IMR-90 (cell line): ENCODE measurements at regions not wholly inside any gene's neighbourhood (a gene's known extent, or its start where the extent isn't known, plus 50 kb on each side); places are given as distances from the start of the nearest gene placed in this dataset.

Source experiments
- ATAC-seq: fragments of 200-7000 bp; cut with Tn5 transposase; 2 replicates; pipeline ENCODE4 v1.9.1; 2020; ENCODE audit warnings: low read depth, mild to moderate bottlenecking, moderate library complexity
- BruUV-seq: library from RNA; stranded (reverse); fragments of 400-500 nt; replicated peaks from 2 replicates; lab custom pipeline; 2021; lab: Mats Ljungman, UMichigan
- CTCF ChIA-PET: fragments of 300-600 bp; formaldehyde crosslinking; extraction: SDS; loops from one replicate; lab custom pipeline; 2021; ENCODE audit warnings: antibody characterized with exemption; lab: Yijun Ruan, JAX
- POLR2A ChIA-PET: fragments of 300-600 bp; sonication (Branson Sonifier 250); formaldehyde crosslinking; loops from one replicate; lab custom pipeline; 2022; ENCODE audit warnings: antibody characterized with exemption; ENCODE audit not compliant: unreplicated experiment; lab: Charles Lee
- DNase-seq: peaks from one replicate; pipeline ENCODE4 v3.0.0; 2013
- H2AFZ ChIP-seq: replicated peaks from 2 replicates; pipeline ENCODE3; 2013; ENCODE audit warnings: low read length, mild to moderate bottlenecking; ENCODE audit not compliant: poor library complexity
- H2AK5ac ChIP-seq: 2 replicates; pipeline ENCODE4 v1.6.1; 2013; ENCODE audit warnings: low read depth, low read length, inconsistent platforms
- H2AK9ac ChIP-seq: replicated peaks from 2 replicates; pipeline ENCODE3; 2013; ENCODE audit warnings: mild to moderate bottlenecking, low read depth, low read length, moderate library complexity; ENCODE audit not compliant: poor library complexity
- H2BK120ac ChIP-seq: 2 replicates; pipeline ENCODE4 v1.6.1; 2013; ENCODE audit warnings: low read depth, low read length, inconsistent platforms
- H2BK15ac ChIP-seq: 3 replicates; pipeline ENCODE4 v1.6.1; 2013; ENCODE audit warnings: low read depth, low read length, inconsistent platforms
- H2BK20ac ChIP-seq: 2 replicates; pipeline ENCODE4 v1.6.1; 2013; ENCODE audit warnings: low read depth, mild to moderate bottlenecking, inconsistent platforms, low read length, moderate library complexity
- H2BK5ac ChIP-seq: 2 replicates; pipeline ENCODE4 v1.6.1; 2013; ENCODE audit warnings: mild to moderate bottlenecking, low read depth, low read length, inconsistent platforms; ENCODE audit not compliant: poor library complexity, severe bottlenecking
- H3K14ac ChIP-seq: replicated peaks from 2 replicates; pipeline ENCODE4 v1.6.1; 2013; ENCODE audit warnings: low read depth, low read length, inconsistent platforms
- H3K18ac ChIP-seq: 2 replicates; pipeline ENCODE4 v1.6.1; 2013; ENCODE audit warnings: low read depth, low read length, control low read depth
- H3K23ac ChIP-seq: 2 replicates; pipeline ENCODE4 v1.6.1; 2013; ENCODE audit warnings: low read depth, low read length, inconsistent platforms
- H3K27ac ChIP-seq: 2 replicates; pipeline ENCODE4 v1.5.1; 2013; ENCODE audit warnings: mild to moderate bottlenecking, control low read depth, low read length; ENCODE audit not compliant: insufficient read depth
- H3K27me3 ChIP-seq: 2 replicates; pipeline ENCODE4 v1.6.1; 2013; ENCODE audit warnings: low read length; ENCODE audit not compliant: control insufficient read depth, insufficient read depth
- H3K36me3 ChIP-seq: 2 replicates; pipeline ENCODE4 v1.6.1; 2013; ENCODE audit warnings: low read length, mixed read lengths; ENCODE audit not compliant: control insufficient read depth, insufficient read depth
- H3K4ac ChIP-seq: 2 replicates; pipeline ENCODE4 v1.6.1; 2013; ENCODE audit warnings: low read depth, low read length, inconsistent platforms
- H3K4me1 ChIP-seq: 2 replicates; pipeline ENCODE4 v1.6.1; 2013; ENCODE audit warnings: low read length, mixed read lengths; ENCODE audit not compliant: control insufficient read depth, insufficient read depth
- H3K4me2 ChIP-seq: 2 replicates; pipeline ENCODE4 v1.6.1; 2013; ENCODE audit warnings: low read depth, mild to moderate bottlenecking, control low read depth, low read length, moderate library complexity
- H3K4me3 ChIP-seq: 2 replicates; pipeline ENCODE4 v1.5.1; 2013; ENCODE audit warnings: low read depth, mild to moderate bottlenecking, control low read depth, low read length, moderate library complexity; ENCODE audit not compliant: insufficient read depth
- H3K56ac ChIP-seq: 2 replicates; pipeline ENCODE4 v1.6.1; 2013; ENCODE audit warnings: low read length, inconsistent platforms; ENCODE audit not compliant: insufficient read depth; ENCODE audit errors: extremely low read depth
- H3K79me1 ChIP-seq, 2 experiments: 2 replicates each; pipeline ENCODE4 v1.6.1; 2013; ENCODE audit warnings: low read length in 2 of 2, inconsistent platforms in 1 of 2, low read depth in 1 of 2
- H3K9ac ChIP-seq: 2 replicates; pipeline ENCODE4 v1.6.1; 2013; ENCODE audit warnings: low read depth, low read length, control low read depth
- H3K9me1 ChIP-seq: 2 replicates; pipeline ENCODE4 v1.6.1; 2013; ENCODE audit warnings: low read length, inconsistent platforms; ENCODE audit not compliant: insufficient read depth
- H3K9me3 ChIP-seq: 2 replicates; pipeline ENCODE4 v1.6.1; 2013; ENCODE audit warnings: low read length; ENCODE audit not compliant: control insufficient read depth, insufficient read depth
- H4K20me1 ChIP-seq: 2 replicates; pipeline ENCODE4 v1.6.1; 2013; ENCODE audit warnings: low read length, inconsistent platforms; ENCODE audit not compliant: insufficient read depth
- H4K5ac ChIP-seq: 2 replicates; pipeline ENCODE4 v1.6.1; 2013; ENCODE audit warnings: mild to moderate bottlenecking, low read depth, low read length, control low read depth
- H4K8ac ChIP-seq, 2 experiments: 2 replicates each; pipeline ENCODE4 v1.6.1; 2013; ENCODE audit warnings: low read depth in 2 of 2, low read length in 2 of 2, control low read depth in 1 of 2, inconsistent platforms in 1 of 2
- H4K91ac ChIP-seq: 2 replicates; pipeline ENCODE4 v1.6.1; 2013; ENCODE audit warnings: low read depth, low read length, inconsistent platforms; ENCODE audit not compliant: insufficient read depth
- BHLHE40 ChIP-seq: fragments of 150-350 bp; IDR thresholded peaks from 2 replicates; pipeline ENCODE4 v1.6.1; 2016; ENCODE audit warnings: mild to moderate bottlenecking, low read depth, low read length
- CEBPB ChIP-seq: IDR thresholded peaks from 2 replicates; pipeline ENCODE4 v1.6.1; 2012; ENCODE audit warnings: low read depth, low read length, improper control_type of control experiment
- CHD1 ChIP-seq: IDR thresholded peaks from 2 replicates; pipeline ENCODE4 v1.6.1; 2012; ENCODE audit warnings: low read depth, low read length, improper control_type of control experiment
- CTCF ChIP-seq: conservative IDR thresholded peaks from 2 replicates; pipeline ENCODE4 v1.5.1; 2012; ENCODE audit warnings: mild to moderate bottlenecking, low read depth, low read length, improper control_type of control experiment
- ELK1 ChIP-seq: fragments of 150-350 bp; IDR thresholded peaks from 2 replicates; pipeline ENCODE4 v1.6.1; 2016; ENCODE audit warnings: low read depth, mild to moderate bottlenecking, low read length, moderate library complexity, borderline replicate concordance
- FOS ChIP-seq: fragments of 150-350 bp; IDR thresholded peaks from 2 replicates; pipeline ENCODE4 v1.6.1; 2016; ENCODE audit warnings: low read depth, low read length
- MAFK ChIP-seq: IDR thresholded peaks from 2 replicates; pipeline ENCODE4 v1.6.1; 2012; ENCODE audit warnings: low read depth, low read length, improper control_type of control experiment
- MAZ ChIP-seq: IDR thresholded peaks from 2 replicates; pipeline ENCODE4 v1.6.1; 2012; ENCODE audit warnings: low read depth, mild to moderate bottlenecking, low read length, improper control_type of control experiment, moderate library complexity, borderline replicate concordance
- MXI1 ChIP-seq: IDR thresholded peaks from 2 replicates; pipeline ENCODE4 v1.6.1; 2012; ENCODE audit warnings: low read depth, mild to moderate bottlenecking, low read length, moderate library complexity, borderline replicate concordance
- NFE2L2 ChIP-seq: fragments of 150-350 bp; IDR thresholded peaks from 2 replicates; pipeline ENCODE4 v1.6.1; 2016; ENCODE audit warnings: low read depth, mild to moderate bottlenecking, low read length
- POLR2A ChIP-seq: IDR thresholded peaks from 2 replicates; pipeline ENCODE4 v1.6.1; 2012; ENCODE audit warnings: mild to moderate bottlenecking, low read depth, low read length
- RAD21 ChIP-seq: IDR thresholded peaks from 2 replicates; pipeline ENCODE4 v1.6.1; 2012; ENCODE audit warnings: low read length, improper control_type of control experiment
- RCOR1 ChIP-seq: IDR thresholded peaks from 2 replicates; pipeline ENCODE4 v1.6.1; 2012; ENCODE audit warnings: mild to moderate bottlenecking, low read length, improper control_type of control experiment; ENCODE audit not compliant: insufficient replicate concordance
- RFX5 ChIP-seq: IDR thresholded peaks from 2 replicates; pipeline ENCODE4 v1.8.0; 2012; ENCODE audit warnings: low read depth, mild to moderate bottlenecking, low read length, moderate library complexity
- SMC3 ChIP-seq: fragments of 150-350 bp; IDR thresholded peaks from 2 replicates; pipeline ENCODE4 v1.6.1; 2016; ENCODE audit warnings: low read depth, mild to moderate bottlenecking, antibody characterized with exemption, low read length, moderate library complexity
- USF2 ChIP-seq: fragments of 150-350 bp; IDR thresholded peaks from 2 replicates; pipeline ENCODE4 v1.6.1; 2017; ENCODE audit warnings: mild to moderate bottlenecking, antibody characterized with exemption, low read length, low read depth
- WGBS, 2 experiments: methylation state at CpG; one replicate each; pipeline versions ENCODE4 v1.1.5 to v1.1.7; 2013; ENCODE audit warnings: missing lambda C conversion rate in 2 of 2; ENCODE audit not compliant: insufficient read length in 1 of 2; ENCODE audit errors: extremely low coverage in 2 of 2; 5-methylcytosine and 5-hydroxymethylcytosine counted together
- dilution Hi-C: fragments of 300-500 bp; cut with HindIII; formaldehyde crosslinking; loops from one replicate; pipeline ENCODE4 v1.14.3; 2018; ENCODE audit warnings: low sequenced_read_pairs; ENCODE audit not compliant: unreplicated experiment
- in situ Hi-C: fragments of 300-500 bp; cut with MboI; formaldehyde crosslinking; loops from 3 replicates; pipeline ENCODE4 v1.14.3; 2019; ENCODE audit warnings: low sequenced_read_pairs, inconsistent platforms, mixed read lengths
- intact Hi-C: fragments of 100-400 bp; cut with micrococcal nuclease; formaldehyde crosslinking; loops from 2 replicates; pipeline ENCODE4 v1.10.0; 2022

- no peak overlapping the region; the same call in 2 of the 3 replicates for H2BK15ac ChIP-seq
- TF ChIP-seq MAZ (no peak), MXI1 (no peak), RFX5 (no peak), BHLHE40 (no peak), POLR2A (no peak), ELK1 (no peak), SMC3 (no peak), MAFK (no peak), USF2 (no peak), CHD1 (no peak), CEBPB (no peak), RAD21 (no peak), CTCF (no peak), FOS (no peak), RCOR1 (no peak), NFE2L2 (no peak)
- WGBS, 2 experiments = no CpG with 5 or more reads among the region's 3 CpGs
- no peaks in the 10 kb centered on the region for H3K9me3 ChIP-seq
- H4K8ac ChIP-seq = peak overlapping the region in 1 of 2 experiments; percentile 45; a peak in 1 of 4 replicates
- peak overlapping the region; percentile 76; the same call in 1 of the 2 replicates for H3K56ac ChIP-seq
- H3K4me1 ChIP-seq = 0 out of 2 replicates have a peak, but pooled peaks cover 2% of the 10 kb centered on the region
- H3K14ac ChIP-seq = peak overlapping the region; percentile 66; the same call in 1 of the 2 replicates
- H4K91ac ChIP-seq = peak overlapping the region; percentile 28; the same call in 1 of the 2 replicates
- H3K9me1 ChIP-seq = no peaks in the 10 kb centered on the region
- H2AFZ ChIP-seq = no peak overlapping the region
- no TSS peak for BruUV-seq
- in situ Hi-C loops = no loop called here
- no peak overlapping the region for H2BK20ac ChIP-seq
- dilution Hi-C loops = no loop called here
- H2BK5ac ChIP-seq = peak overlapping the region; percentile 80
- peak overlapping the region; percentile 77 for H2BK120ac ChIP-seq
- intact Hi-C loops = no loop called here
- H3K36me3 ChIP-seq = no peaks in the 10 kb centered on the region
- ChIA-PET CTCF (interaction anchor here (1.1 kb wide), 1 partner anchor 18 kb away, joined by 5 read pairs; a partner anchor contains a TSS), POLR2A (interaction anchor here (1.4 to 2.5 kb wide), 2 partner anchors 36 to 49 kb away, joined by 5 to 7 read pairs; a partner anchor contains a TSS)
- no peaks in the 10 kb centered on the region for H3K79me1 ChIP-seq
- no peak overlapping the region; the same call in 1 of the 2 replicates for H3K4ac ChIP-seq
- no peak overlapping the region for H2AK5ac ChIP-seq
- peak overlapping the region; percentile 53; the same call in 1 of the 2 replicates for H3K4me3 ChIP-seq
- peak overlapping the region; percentile 56; the same call in 1 of the 2 replicates for H3K27ac ChIP-seq
- DNase-seq (no peak), ATAC-seq (no peak)
- no peaks in the 10 kb centered on the region for H3K27me3 ChIP-seq
- 0 out of 2 replicates have a peak overlapping the region, but pooled peaks have one; percentile 32 for H4K5ac ChIP-seq
- peak overlapping the region; percentile 91; the same call in 1 of the 2 replicates for H3K23ac ChIP-seq
- H3K9ac ChIP-seq = peak overlapping the region; percentile 77
- no peaks in the 10 kb centered on the region for H4K20me1 ChIP-seq
- 0 out of 2 replicates have a peak overlapping the region, but pooled peaks have one; percentile 21 for H3K18ac ChIP-seq
- peak overlapping the region; percentile 76 for H3K4me2 ChIP-seq
- H2AK9ac ChIP-seq = no peak overlapping the region
Measured at GRCh38 chr6:26235302-26235670, 129.7 kb upstream of the BTN3A2 start.
